IMR-90 (cell line): ENCODE measurements at regions not wholly inside any gene's neighbourhood (a gene's known extent, or its start where the extent isn't known, plus 50 kb on each side); places are given as distances from the start of the nearest gene placed in this dataset.

ENCODE experiments used
- CEBPB ChIP-seq: IDR thresholded peaks from 2 replicates; pipeline ENCODE4 v1.6.1; 2012; ENCODE audit warnings: low read depth, low read length, improper control_type of control experiment
- CTCF ChIP-seq: conservative IDR thresholded peaks from 2 replicates; pipeline ENCODE4 v1.5.1; 2012; ENCODE audit warnings: mild to moderate bottlenecking, low read depth, low read length, improper control_type of control experiment
- MXI1 ChIP-seq: IDR thresholded peaks from 2 replicates; pipeline ENCODE4 v1.6.1; 2012; ENCODE audit warnings: low read depth, mild to moderate bottlenecking, low read length, moderate library complexity, borderline replicate concordance
- POLR2A ChIP-seq: IDR thresholded peaks from 2 replicates; pipeline ENCODE4 v1.6.1; 2012; ENCODE audit warnings: mild to moderate bottlenecking, low read depth, low read length

DNA sequence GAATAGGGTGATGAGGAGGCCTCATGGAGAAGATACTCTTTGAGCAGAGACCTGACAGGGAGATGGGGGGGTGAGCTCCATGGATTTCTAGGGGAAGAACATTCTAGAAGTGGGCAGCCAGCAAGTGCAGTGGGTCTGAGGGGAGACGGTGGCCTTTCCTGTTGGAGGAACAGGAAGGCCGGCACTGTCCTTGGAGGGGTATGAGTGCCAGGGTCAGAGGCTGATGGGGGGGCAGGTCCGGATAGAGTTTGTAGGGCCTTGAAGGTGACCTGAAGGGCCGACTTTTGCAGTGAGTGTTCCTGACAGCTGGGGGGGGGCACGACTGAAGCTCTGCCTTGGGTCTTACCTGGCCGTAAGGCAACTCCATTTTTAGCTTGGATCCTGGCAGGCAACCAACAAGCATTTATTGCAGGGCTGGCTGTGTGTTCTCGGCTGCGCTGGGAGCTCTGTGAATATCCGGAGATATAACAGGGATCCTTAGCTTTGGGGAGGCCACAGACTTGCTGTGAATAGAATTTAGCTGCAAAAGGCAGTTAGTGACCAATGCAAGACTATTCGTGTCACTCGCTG is 130.6 kb downstream of the MRPS6 start:
- TF ChIP-seq CTCF (no peak), CEBPB (no peak), MXI1 (no peak), POLR2A (no peak)
